ENCODE measurements at regions not wholly inside any gene's neighbourhood (a gene's known extent, or its start where the extent isn't known, plus 50 kb on each side); places are given as distances from the start of the nearest gene placed in this dataset.

- TF ChIP-seq, protein P1, sequence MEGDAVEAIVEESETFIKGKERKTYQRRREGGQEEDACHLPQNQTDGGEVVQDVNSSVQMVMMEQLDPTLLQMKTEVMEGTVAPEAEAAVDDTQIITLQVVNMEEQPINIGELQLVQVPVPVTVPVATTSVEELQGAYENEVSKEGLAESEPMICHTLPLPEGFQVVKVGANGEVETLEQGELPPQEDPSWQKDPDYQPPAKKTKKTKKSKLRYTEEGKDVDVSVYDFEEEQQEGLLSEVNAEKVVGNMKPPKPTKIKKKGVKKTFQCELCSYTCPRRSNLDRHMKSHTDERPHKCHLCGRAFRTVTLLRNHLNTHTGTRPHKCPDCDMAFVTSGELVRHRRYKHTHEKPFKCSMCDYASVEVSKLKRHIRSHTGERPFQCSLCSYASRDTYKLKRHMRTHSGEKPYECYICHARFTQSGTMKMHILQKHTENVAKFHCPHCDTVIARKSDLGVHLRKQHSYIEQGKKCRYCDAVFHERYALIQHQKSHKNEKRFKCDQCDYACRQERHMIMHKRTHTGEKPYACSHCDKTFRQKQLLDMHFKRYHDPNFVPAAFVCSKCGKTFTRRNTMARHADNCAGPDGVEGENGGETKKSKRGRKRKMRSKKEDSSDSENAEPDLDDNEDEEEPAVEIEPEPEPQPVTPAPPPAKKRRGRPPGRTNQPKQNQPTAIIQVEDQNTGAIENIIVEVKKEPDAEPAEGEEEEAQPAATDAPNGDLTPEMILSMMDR (conservative IDR thresholded peaks at IDR 0.05), result no peak
- no peak overlapping the region for H3K27ac ChIP-seq
Measured at GRCh38 chr6:164243012-164243610, 828.6 kb downstream of the QKI start.

- TF ChIP-seq, protein P1 (conservative IDR thresholded peaks at IDR 0.05), result no peak
- no peak overlapping the region for H3K27ac ChIP-seq
Measured at GRCh38 chr6:164230804-164231203, 816.3 kb downstream of the QKI start.

DNA sequence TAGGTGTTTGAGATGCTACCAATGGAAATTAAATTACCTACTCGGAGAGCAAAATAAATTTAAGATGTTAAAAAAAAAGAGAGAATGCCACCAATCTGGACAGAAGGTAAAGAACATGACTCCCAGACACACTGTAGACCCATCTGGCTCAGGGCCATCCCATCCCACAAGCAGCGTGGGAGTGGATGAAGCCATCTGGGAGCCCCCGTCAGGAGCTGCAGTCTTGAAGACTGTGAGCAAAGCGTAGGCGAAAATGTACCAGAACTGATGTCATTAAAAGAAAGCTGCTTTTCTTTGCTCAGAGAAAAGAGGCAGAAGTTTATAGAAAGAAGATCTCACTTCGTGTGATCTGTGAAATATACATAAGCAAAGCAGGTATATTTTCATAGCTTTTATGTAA lies 815.7 kb downstream of the QKI start:
- H3K27ac ChIP-seq, result no peak overlapping the region
- TF ChIP-seq, protein P1 (conservative IDR thresholded peaks at IDR 0.05), result no peak

DNA sequence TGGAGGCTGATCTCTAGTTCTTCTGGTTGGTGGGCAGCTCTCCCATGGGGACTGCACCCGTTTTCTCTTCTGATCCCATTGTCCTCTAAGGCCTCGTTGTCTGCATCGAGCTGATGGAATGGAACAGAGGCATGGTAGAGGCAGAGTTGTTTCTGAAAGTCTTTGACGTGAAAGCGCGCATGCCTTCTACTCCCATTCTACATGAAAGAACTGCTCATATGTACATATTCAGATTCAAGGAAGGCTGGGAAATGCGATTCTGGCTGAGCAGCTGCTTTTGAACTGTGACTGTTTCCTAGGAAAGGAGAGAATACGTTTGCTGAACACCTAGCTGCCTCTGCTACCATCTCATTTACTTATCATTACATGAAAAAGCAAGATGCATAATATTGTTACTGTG lies 815.2 kb downstream of the QKI start:
- TF ChIP-seq, protein P1 (conservative IDR thresholded peaks at IDR 0.05), result no peak

GRCh38 chr6:164227952-164228522 lies 813.5 kb downstream of the QKI start:
- TF ChIP-seq, protein P1 (conservative IDR thresholded peaks at IDR 0.05), result no peak
- no peak overlapping the region for H3K27ac ChIP-seq

More for the DNA sequence above, 815.2 kb downstream of the QKI start:
- H3K27ac ChIP-seq, result no peak overlapping the region

DNA sequence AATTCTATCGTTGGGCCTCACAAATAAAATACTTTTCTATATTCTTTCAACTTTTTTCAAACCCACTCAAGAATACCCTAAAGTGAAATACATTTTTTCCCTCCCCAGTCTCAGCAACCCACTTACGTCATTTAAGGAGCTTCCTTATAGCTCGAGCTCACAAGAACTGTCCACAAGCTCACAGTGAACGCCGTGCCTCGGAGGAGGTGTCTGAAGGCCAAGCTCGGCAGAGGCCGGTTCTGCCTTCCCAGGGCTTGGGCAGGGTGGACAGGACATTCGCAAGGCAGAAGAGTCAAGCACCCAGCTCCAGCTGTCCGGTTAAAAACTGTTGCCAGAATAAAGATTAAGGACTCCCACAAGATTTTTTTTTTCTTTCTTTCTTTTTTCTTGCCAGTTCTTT lies 802.3 kb downstream of the QKI start:
- no peak overlapping the region for H3K27ac ChIP-seq
- TF ChIP-seq, protein P1 (conservative IDR thresholded peaks at IDR 0.05), result no peak

DNA sequence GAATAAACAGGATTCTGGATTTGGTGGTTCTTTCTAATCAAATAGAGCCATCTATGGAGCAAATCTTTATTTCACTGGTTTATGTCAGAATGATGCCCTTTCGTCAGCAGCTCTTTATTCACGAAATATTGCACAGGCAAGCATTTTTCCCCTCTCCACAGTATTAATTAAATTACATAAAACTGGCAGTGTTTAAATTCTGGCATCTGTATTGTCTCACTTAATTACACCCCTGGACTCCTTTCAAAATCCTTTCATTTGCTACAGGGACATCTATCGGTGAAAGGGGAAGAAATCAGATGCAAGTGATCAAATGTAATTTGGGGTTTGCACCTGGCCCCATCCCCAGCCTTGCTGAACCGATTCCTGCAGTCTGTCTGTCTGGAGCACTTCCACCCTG lies 801.9 kb downstream of the QKI start:
- TF ChIP-seq, protein P1 (conservative IDR thresholded peaks at IDR 0.05), result no peak
- H3K27ac ChIP-seq, result no peak overlapping the region
